Epithelial cell of esophagus (primary cell): ENCODE measurements at regions not wholly inside any gene's neighbourhood (a gene's known extent, or its start where the extent isn't known, plus 50 kb on each side); places are given as distances from the start of the nearest gene placed in this dataset.

Source experiments
- DNase-seq: peaks from one replicate; pipeline ENCODE4 v3.0.0; 2010; ENCODE audit warnings: low read depth
- H3K4me3 ChIP-seq: 2 replicates; pipeline ENCODE4 v1.5.1; 2011; ENCODE audit warnings: mild to moderate bottlenecking, low read length, control low read depth
- CTCF ChIP-seq: IDR thresholded peaks from 2 replicates; pipeline ENCODE4 v1.5.1; 2011; ENCODE audit warnings: low read depth, mild to moderate bottlenecking, low read length, control low read depth, inconsistent platforms; ENCODE audit not compliant: insufficient read depth; ENCODE audit errors: missing control alignments

- H3K4me3 ChIP-seq, result no peak overlapping the region
- no peak for TF ChIP-seq CTCF
Observed at GRCh38 chr12:58347188-58347587, 405.8 kb downstream of the ATP23 start.

DNA sequence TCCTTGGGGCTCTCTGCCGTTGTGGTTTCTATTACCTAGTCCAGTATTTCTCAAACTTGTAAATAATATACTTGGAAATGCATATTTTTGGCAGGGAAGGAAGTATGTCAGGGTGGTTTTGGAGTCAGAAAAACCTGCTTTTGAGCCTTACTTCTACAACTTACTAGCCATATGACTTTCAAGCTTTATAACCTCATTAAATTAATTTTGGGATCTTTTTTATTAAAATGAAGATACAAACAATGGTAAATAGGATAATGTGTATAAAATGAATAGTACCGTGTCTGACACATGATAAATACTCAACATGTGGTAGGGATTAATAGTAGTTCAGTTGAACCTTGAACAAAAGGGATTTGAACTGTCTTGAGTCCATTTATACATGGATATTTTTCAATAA lies 406.3 kb downstream of the ATP23 start:
- no peak overlapping the region for H3K4me3 ChIP-seq
- TF ChIP-seq CTCF, result no peak
- no peak for DNase-seq

More at GRCh38 chr12:58347188-58347587, 405.8 kb downstream of the ATP23 start:
- no peak for DNase-seq

GRCh38 chr12:58349161-58349560 lies 407.8 kb downstream of the ATP23 start:
- no peak overlapping the region for H3K4me3 ChIP-seq
- DNase-seq, result no peak
- no peak for TF ChIP-seq CTCF

GRCh38 chr12:58356794-58357193 lies 415.4 kb downstream of the ATP23 start:
- no peak overlapping the region for H3K4me3 ChIP-seq
- no peak for DNase-seq
- no peak for TF ChIP-seq CTCF

GRCh38 chr12:58357511-58357910 lies 416.1 kb downstream of the ATP23 start:
- no peak overlapping the region for H3K4me3 ChIP-seq
- TF ChIP-seq CTCF, result no peak
- no peak for DNase-seq

- DNase-seq, result no peak
- no peak overlapping the region for H3K4me3 ChIP-seq
- no peak for TF ChIP-seq CTCF
Observed at GRCh38 chr12:58358369-58358768, 417.0 kb downstream of the ATP23 start.

DNA sequence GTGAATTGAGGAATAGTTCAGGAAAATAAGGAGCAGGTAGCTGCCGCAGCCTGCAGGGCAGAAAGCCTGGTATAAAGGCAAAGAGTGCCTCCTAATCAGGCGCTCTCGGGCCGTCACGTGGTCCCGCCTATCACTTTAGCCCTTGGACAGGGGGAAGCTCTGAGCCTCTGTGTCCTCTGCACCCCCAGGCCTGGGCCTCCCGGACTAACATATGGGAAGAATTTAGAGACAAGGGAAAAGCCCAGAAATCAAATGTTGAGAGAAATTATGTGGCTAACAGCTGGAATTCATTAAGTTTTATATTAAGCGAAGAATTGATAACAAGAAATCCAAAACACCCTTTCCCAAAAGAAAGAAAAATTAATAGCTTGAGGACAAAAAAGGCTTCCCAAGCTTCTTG lies 417.7 kb downstream of the ATP23 start:
- no peak for TF ChIP-seq CTCF
- no peak for DNase-seq
- no peak overlapping the region for H3K4me3 ChIP-seq
